AG09319 (cell line): ENCODE measurements at regions not wholly inside any gene's neighbourhood (a gene's known extent, or its start where the extent isn't known, plus 50 kb on each side); places are given as distances from the start of the nearest gene placed in this dataset.
"Not testable (repeated sequence)": the region's sequence is repeated elsewhere in the genome, so short reads cannot be mapped to it uniquely, and the experiment has no call there.

Source experiments
- DNase-seq: peaks from one replicate; pipeline ENCODE4 v3.0.0-alpha.2; 2010; ENCODE audit warnings: low read depth; ENCODE audit errors: extremely low read depth
- TF ChIP-seq, protein P1 (sequence below): IDR thresholded peaks from 2 replicates; pipeline ENCODE4 v1.5.1; 2011; ENCODE audit warnings: low read depth, mild to moderate bottlenecking, inconsistent platforms, low read length, moderate library complexity

DNA sequence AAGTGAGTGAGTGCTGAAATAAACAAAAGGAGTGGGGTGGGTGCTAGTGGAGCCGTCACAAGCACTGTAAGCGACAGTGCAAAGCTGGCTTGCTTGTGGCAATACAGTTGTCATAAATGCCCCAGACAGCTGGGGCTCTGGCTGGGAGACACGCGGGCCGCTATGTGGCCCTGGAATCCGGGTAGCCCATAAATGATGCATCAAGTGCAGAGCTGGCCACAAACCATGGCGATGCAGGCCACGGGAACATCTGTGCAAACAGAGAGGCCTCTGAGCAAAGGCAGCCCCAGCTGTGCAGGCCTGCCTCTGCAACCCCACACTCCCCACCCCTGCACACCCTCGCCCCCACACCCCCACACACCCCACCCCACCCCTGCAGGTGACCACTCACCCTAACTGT lies 349.2 kb upstream of the ID2 start:
- no peak for DNase-seq
- TF ChIP-seq, protein P1, sequence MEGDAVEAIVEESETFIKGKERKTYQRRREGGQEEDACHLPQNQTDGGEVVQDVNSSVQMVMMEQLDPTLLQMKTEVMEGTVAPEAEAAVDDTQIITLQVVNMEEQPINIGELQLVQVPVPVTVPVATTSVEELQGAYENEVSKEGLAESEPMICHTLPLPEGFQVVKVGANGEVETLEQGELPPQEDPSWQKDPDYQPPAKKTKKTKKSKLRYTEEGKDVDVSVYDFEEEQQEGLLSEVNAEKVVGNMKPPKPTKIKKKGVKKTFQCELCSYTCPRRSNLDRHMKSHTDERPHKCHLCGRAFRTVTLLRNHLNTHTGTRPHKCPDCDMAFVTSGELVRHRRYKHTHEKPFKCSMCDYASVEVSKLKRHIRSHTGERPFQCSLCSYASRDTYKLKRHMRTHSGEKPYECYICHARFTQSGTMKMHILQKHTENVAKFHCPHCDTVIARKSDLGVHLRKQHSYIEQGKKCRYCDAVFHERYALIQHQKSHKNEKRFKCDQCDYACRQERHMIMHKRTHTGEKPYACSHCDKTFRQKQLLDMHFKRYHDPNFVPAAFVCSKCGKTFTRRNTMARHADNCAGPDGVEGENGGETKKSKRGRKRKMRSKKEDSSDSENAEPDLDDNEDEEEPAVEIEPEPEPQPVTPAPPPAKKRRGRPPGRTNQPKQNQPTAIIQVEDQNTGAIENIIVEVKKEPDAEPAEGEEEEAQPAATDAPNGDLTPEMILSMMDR = no peak

DNA sequence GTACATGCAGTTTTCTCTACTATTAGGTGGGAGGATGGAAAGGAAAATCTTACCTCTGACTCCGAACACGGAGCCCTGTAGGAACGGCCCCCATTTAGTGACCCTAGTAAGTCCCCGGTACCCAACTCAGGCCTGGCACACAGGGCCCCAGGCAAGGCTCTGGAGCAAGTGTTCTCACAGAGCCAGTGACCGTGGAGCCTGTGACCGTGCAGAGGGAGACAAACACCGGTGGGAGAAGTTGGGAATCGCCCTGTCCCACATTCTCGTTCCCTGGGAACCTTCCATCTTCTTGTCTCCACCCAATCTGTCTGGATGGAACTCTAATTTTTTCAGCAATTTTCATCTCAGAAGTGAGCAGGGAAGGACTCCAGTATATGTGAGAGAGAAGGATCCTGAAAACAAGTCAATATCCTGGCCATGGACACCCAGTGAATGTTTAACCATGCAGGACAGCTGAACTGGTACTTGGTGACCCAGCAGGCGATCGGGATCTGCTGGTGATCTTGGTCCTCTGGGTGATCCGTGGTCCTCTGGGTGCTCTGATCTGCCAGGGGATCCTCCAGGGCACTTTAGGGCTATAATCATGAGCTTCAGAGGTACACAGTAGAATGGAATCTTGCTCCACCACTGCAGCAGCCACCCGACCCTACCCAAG lies 348.6 kb upstream of the ID2 start:
- TF ChIP-seq, protein P1 = no peak
- no peak for DNase-seq

DNA sequence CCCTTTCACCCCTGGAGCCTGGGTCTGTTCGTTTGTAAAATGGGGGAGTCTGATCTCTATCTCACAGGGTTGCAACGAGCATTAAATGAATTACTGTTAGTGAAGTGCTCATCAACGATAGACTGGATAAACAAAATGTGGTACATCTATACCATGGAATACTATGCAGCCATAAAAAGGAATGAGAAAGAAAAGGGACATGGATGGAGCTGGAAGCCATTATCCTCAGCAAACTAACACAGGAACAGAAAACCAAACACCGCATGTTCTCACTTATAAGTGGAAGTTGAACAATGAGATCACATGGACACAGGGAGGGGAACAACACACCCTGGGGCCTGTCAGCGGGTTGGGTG lies 348.0 kb upstream of the ID2 start:
- DNase-seq = not testable (repeated sequence)

DNA sequence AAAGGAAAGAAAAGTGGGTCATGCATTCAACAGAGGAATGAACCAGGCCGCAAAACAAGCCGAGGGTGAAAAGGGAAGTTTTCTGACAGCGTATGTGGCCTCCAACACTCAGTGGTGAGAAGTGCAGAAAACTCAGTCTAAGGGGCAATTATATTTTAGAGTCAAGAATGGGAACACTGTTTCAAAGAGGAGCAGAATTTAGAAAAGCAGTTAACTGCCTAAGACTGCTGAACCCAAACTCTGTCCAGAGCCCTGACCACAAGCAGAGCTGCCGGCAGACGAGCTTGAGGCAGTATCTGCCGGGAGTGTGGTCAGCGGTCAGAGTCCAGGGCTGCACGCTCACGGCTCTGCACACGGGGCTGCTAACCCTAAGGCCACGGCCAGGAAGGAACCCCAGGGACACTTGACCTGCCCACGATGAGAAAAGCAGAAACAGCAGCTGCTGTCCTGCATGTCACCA lies 347.0 kb upstream of the ID2 start:
- no peak for DNase-seq

DNA sequence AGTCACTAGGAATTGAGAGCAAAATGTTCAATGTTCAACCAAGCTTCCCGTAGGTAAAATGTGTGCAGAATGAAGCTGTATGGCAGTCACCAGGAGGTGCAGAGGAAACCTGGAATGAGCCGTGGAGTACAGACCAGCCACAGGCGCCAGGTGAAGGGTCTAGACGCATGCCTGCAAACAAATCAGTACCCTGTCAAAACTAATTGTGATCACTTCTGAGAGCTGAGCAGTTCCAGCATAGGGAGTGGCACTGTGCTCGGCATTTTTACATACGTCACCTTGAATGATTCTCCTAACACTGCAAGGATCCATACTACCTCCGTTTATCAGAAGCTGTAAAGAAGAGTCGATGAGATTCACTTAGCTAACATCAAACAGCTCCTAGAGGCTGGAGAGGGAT lies 346.1 kb upstream of the ID2 start:
- DNase-seq = no peak
- TF ChIP-seq, protein P1 = no peak

More for the DNA sequence above, 347.0 kb upstream of the ID2 start:
- TF ChIP-seq, protein P1 = no peak

DNA sequence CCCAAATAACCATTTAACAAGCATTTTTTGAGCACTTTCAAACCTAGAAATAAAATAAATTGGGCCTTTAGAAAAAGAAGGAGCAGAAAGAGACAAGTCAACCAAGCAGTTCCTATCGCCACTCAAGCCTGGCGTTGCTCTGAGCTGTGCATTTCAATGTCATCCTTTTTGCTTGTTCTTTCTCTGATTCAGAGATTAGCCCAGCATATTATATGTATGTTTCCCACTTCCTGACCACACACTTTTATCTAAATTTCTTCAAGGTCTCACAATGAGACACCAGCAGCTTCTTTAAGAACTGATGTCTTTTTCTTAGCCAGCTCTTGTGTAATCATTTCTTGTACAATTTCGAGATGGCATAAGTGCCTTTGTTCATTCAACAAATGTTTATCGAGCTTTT lies 344.5 kb upstream of the ID2 start:
- DNase-seq = no peak
- TF ChIP-seq, protein P1 = no peak

DNA sequence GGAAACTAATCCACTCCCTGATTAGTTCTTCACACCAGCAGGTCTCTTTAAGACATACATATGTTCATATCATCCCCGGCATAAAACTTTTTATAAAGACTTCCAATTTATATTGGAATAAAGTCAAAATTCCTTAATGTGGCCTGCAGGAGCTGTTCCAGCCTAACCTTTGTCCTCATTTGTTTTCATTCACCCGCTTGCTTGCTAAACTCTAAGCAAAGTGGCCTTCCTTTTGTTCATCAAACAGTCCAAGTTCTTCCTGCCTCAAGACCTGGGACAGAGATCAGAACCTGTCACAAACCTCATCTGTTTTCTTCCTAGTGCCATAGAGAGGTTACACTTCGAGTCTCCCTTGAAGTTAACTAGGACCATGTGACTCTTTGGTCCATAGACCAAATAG lies 339.4 kb upstream of the ID2 start:
- no peak for DNase-seq

DNA sequence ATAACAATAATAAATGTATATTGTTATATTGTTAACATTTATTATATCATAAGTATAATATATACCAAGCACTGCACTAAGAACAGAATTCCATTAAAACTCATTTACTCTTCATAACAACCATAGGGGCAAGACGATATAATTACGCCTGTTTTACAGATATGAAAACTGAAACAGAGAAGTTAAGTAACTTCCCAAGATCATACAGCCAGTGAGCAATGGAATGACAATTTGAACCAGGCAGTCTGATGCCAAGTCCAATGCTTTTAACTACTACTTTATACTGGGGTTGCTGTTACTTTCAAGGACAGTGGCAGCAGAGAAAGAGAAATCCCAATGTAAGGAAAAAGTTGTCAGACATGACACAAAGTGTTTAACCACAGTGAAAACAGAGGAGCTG lies 338.8 kb upstream of the ID2 start:
- TF ChIP-seq, protein P1 = no peak
- DNase-seq = no peak

More for the DNA sequence above, 339.4 kb upstream of the ID2 start:
- TF ChIP-seq, protein P1 = no peak
